ENCODE measurements at regions not wholly inside any gene's neighbourhood (a gene's known extent, or its start where the extent isn't known, plus 50 kb on each side); places are given as distances from the start of the nearest gene placed in this dataset.

GRCh38 chr3:106806964-106807363 lies 570.3 kb upstream of the CCDC54 start:
- TF ChIP-seq ZFX (IDR thresholded peaks at IDR 0.05): no peak
- no peak for TF ChIP-seq CTCF (conservative IDR thresholded peaks at IDR 0.05)
- H3K27ac ChIP-seq: no peak overlapping the region

GRCh38 chr3:106809041-106809440 lies 568.2 kb upstream of the CCDC54 start:
- no peak for TF ChIP-seq ZFX (IDR thresholded peaks at IDR 0.05)
- no peak for TF ChIP-seq CTCF (conservative IDR thresholded peaks at IDR 0.05)
- H3K27ac ChIP-seq: no peak overlapping the region

GRCh38 chr3:106809623-106810299 lies 567.5 kb upstream of the CCDC54 start:
- TF ChIP-seq ZFX (IDR thresholded peaks at IDR 0.05) (no peak), CTCF (conservative IDR thresholded peaks at IDR 0.05) (no peak)
- no peak overlapping the region for H3K27ac ChIP-seq

GRCh38 chr3:106810300-106810875 lies 566.9 kb upstream of the CCDC54 start:
- TF ChIP-seq ZFX (IDR thresholded peaks at IDR 0.05) (no peak), CTCF (conservative IDR thresholded peaks at IDR 0.05) (no peak)
- H3K27ac ChIP-seq: no peak overlapping the region

- no peak overlapping the region for H3K27ac ChIP-seq
Measured at GRCh38 chr3:106811376-106811775, 565.9 kb upstream of the CCDC54 start.

GRCh38 chr3:106813742-106814141 lies 563.5 kb upstream of the CCDC54 start:
- no peak for TF ChIP-seq CTCF (conservative IDR thresholded peaks at IDR 0.05)
- TF ChIP-seq ZFX (IDR thresholded peaks at IDR 0.05): no peak
- H3K27ac ChIP-seq: no peak overlapping the region

More at GRCh38 chr3:106811376-106811775, 565.9 kb upstream of the CCDC54 start:
- TF ChIP-seq CTCF (conservative IDR thresholded peaks at IDR 0.05) (no peak), ZFX (IDR thresholded peaks at IDR 0.05) (no peak)

GRCh38 chr3:106814231-106814630 lies 563.0 kb upstream of the CCDC54 start:
- no peak for TF ChIP-seq CTCF (conservative IDR thresholded peaks at IDR 0.05)
- no peak for TF ChIP-seq ZFX (IDR thresholded peaks at IDR 0.05)
- H3K27ac ChIP-seq: no peak overlapping the region
